Activated T-helper 9 cell treated with anti-CD3 and anti-CD28 coated beads, Interleukin-2, amount 50 U/mL, for 16 hours (primary cell): ENCODE measurements at regions not wholly inside any gene's neighbourhood (a gene's known extent, or its start where the extent isn't known, plus 50 kb on each side); places are given as distances from the start of the nearest gene placed in this dataset.

Experiments used
- DNase-seq: peaks from one replicate; pipeline ENCODE4 v3.0.0-alpha.2; 2020; ENCODE audit warnings: low read depth

GRCh38 chr10:27451054-27451453, 53.0 kb upstream of the RAB18 start:
- no peak for DNase-seq

- DNase-seq: no peak
These were observed 53.9 kb upstream of the RAB18 start for GRCh38 chr10:27450225-27450624.

- DNase-seq: no peak
These were observed 54.5 kb upstream of the RAB18 start for GRCh38 chr10:27449571-27449970.

GRCh38 chr10:27448921-27449320, 55.2 kb upstream of the RAB18 start:
- DNase-seq: no peak

GRCh38 chr10:27447540-27447939, 56.6 kb upstream of the RAB18 start:
- DNase-seq: no peak

GRCh38 chr10:27446091-27446918, 57.8 kb upstream of the RAB18 start:
- no peak for DNase-seq

GRCh38 chr10:27445070-27445469, 59.0 kb upstream of the RAB18 start:
- DNase-seq: no peak

GRCh38 chr10:27440478-27440877, 63.6 kb upstream of the RAB18 start:
- DNase-seq: no peak

- DNase-seq: no peak
These were observed 64.1 kb upstream of the RAB18 start for GRCh38 chr10:27440021-27440420.

GRCh38 chr10:27439101-27439500, 65.0 kb upstream of the RAB18 start:
- DNase-seq: no peak

GRCh38 chr10:27437775-27438174, 66.3 kb upstream of the RAB18 start:
- no peak for DNase-seq

GRCh38 chr10:27436710-27437109, 67.4 kb upstream of the RAB18 start:
- DNase-seq: no peak

- no peak for DNase-seq
These were observed 70.1 kb upstream of the RAB18 start for GRCh38 chr10:27433976-27434375.

- DNase-seq: no peak
These were observed 77.1 kb upstream of the RAB18 start for GRCh38 chr10:27426948-27427467.

GRCh38 chr10:27413831-27414348, 90.2 kb upstream of the RAB18 start:
- DNase-seq: no peak

GRCh38 chr10:27413387-27413786, 90.7 kb upstream of the RAB18 start:
- no peak for DNase-seq

GRCh38 chr10:27410153-27410552, 94.0 kb upstream of the RAB18 start:
- no peak for DNase-seq

GRCh38 chr10:27407271-27407670, 96.8 kb upstream of the RAB18 start:
- no peak for DNase-seq

GRCh38 chr10:27399871-27400270, 104.2 kb upstream of the RAB18 start:
- no peak for DNase-seq

- no peak for DNase-seq
These were observed 110.1 kb upstream of the RAB18 start for GRCh38 chr10:27393961-27394360.

- no peak for DNase-seq
These were observed 111.5 kb upstream of the RAB18 start for GRCh38 chr10:27392606-27393005.

- DNase-seq: no peak
These were observed 112.2 kb upstream of the RAB18 start for GRCh38 chr10:27391916-27392315.

- DNase-seq: no peak
These were observed 112.8 kb upstream of the RAB18 start for GRCh38 chr10:27391325-27391724.

GRCh38 chr10:27390681-27391080, 113.4 kb upstream of the RAB18 start:
- no peak for DNase-seq
